ENCODE measurements at regions not wholly inside any gene's neighbourhood (a gene's known extent, or its start where the extent isn't known, plus 50 kb on each side); places are given as distances from the start of the nearest gene placed in this dataset.

- TF ChIP-seq POLR2AphosphoS5 (IDR thresholded peaks at IDR 0.05) (no peak), CTCF (IDR thresholded peaks at IDR 0.05) (no peak), EP300 (IDR thresholded peaks at IDR 0.05) (no peak)
Observed at GRCh38 chr16:48049847-48050246, 105.9 kb downstream of the ABCC12 start.

Measured in esophagus muscularis mucosa (tissue), 4 donors.